Stomach (tissue), 4 donors: ENCODE measurements at regions not wholly inside any gene's neighbourhood (a gene's known extent, or its start where the extent isn't known, plus 50 kb on each side); places are given as distances from the start of the nearest gene placed in this dataset.

Source experiments
- POLR2A ChIP-seq, 4 donors: fragments of 450-650 bp; IDR thresholded peaks; one replicate each; pipeline ENCODE4 v1.6.1; 2016; ENCODE audit warnings: antibody characterized with exemption in 4 of 4, control low read depth in 2 of 4, mild to moderate bottlenecking in 1 of 4, moderate library complexity in 1 of 4
- TF ChIP-seq, protein P1 (sequence below), 7 experiments: fragments of 450-650 bp in 4 of 7; fragments of 200-600 bp in 3 of 7; sonication (generic) in 3 of 7; IDR thresholded peaks; one replicate each; pipeline ENCODE4 v1.5.1; 2016 to 2019; ENCODE audit warnings: antibody characterized with exemption in 7 of 7, control low read depth in 2 of 7, mild to moderate bottlenecking in 1 of 7

DNA sequence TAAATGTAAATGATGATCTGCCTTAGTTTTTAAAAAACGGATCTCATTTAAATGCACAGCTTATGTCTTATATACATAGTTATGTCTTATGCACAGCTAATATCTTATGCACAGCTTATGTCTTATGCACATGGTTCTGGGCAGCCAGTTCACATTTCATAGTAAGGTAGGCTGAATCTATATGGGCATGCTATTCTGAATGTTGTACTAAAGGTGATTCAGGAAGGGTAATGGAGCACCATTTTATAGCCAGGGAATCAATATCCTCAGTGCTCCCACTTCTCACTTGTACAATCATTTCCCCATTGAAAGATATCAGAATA, 77.9 kb upstream of the MID1 start:
- TF ChIP-seq POLR2A (IDR thresholded peaks at IDR 0.05) = no peak
- TF ChIP-seq, protein P1, sequence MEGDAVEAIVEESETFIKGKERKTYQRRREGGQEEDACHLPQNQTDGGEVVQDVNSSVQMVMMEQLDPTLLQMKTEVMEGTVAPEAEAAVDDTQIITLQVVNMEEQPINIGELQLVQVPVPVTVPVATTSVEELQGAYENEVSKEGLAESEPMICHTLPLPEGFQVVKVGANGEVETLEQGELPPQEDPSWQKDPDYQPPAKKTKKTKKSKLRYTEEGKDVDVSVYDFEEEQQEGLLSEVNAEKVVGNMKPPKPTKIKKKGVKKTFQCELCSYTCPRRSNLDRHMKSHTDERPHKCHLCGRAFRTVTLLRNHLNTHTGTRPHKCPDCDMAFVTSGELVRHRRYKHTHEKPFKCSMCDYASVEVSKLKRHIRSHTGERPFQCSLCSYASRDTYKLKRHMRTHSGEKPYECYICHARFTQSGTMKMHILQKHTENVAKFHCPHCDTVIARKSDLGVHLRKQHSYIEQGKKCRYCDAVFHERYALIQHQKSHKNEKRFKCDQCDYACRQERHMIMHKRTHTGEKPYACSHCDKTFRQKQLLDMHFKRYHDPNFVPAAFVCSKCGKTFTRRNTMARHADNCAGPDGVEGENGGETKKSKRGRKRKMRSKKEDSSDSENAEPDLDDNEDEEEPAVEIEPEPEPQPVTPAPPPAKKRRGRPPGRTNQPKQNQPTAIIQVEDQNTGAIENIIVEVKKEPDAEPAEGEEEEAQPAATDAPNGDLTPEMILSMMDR (IDR thresholded peaks at IDR 0.05) = no peak
